IMR-90 (cell line): ENCODE measurements at regions not wholly inside any gene's neighbourhood (a gene's known extent, or its start where the extent isn't known, plus 50 kb on each side); places are given as distances from the start of the nearest gene placed in this dataset.
A peak's percentile ranks its signal among the peaks of the same experiment; 100 is the strongest.

Experiments
- ATAC-seq: fragments of 200-7000 bp; cut with Tn5 transposase; 2 replicates; pipeline ENCODE4 v1.9.1; 2020; ENCODE audit warnings: low read depth, mild to moderate bottlenecking, moderate library complexity
- BruUV-seq: library from RNA; stranded (reverse); fragments of 400-500 nt; replicated peaks from 2 replicates; lab custom pipeline; 2021; lab: Mats Ljungman, UMichigan
- CTCF ChIA-PET: fragments of 300-600 bp; formaldehyde crosslinking; extraction: SDS; loops from one replicate; lab custom pipeline; 2021; ENCODE audit warnings: antibody characterized with exemption; lab: Yijun Ruan, JAX
- POLR2A ChIA-PET: fragments of 300-600 bp; sonication (Branson Sonifier 250); formaldehyde crosslinking; loops from one replicate; lab custom pipeline; 2022; ENCODE audit warnings: antibody characterized with exemption; ENCODE audit not compliant: unreplicated experiment; lab: Charles Lee
- DNase-seq: peaks from one replicate; pipeline ENCODE4 v3.0.0; 2013
- H2AFZ ChIP-seq: replicated peaks from 2 replicates; pipeline ENCODE3; 2013; ENCODE audit warnings: low read length, mild to moderate bottlenecking; ENCODE audit not compliant: poor library complexity
- H2AK5ac ChIP-seq: 2 replicates; pipeline ENCODE4 v1.6.1; 2013; ENCODE audit warnings: low read depth, low read length, inconsistent platforms
- H2AK9ac ChIP-seq: replicated peaks from 2 replicates; pipeline ENCODE3; 2013; ENCODE audit warnings: mild to moderate bottlenecking, low read depth, low read length, moderate library complexity; ENCODE audit not compliant: poor library complexity
- H2BK120ac ChIP-seq: 2 replicates; pipeline ENCODE4 v1.6.1; 2013; ENCODE audit warnings: low read depth, low read length, inconsistent platforms
- H2BK15ac ChIP-seq: 3 replicates; pipeline ENCODE4 v1.6.1; 2013; ENCODE audit warnings: low read depth, low read length, inconsistent platforms
- H2BK20ac ChIP-seq: 2 replicates; pipeline ENCODE4 v1.6.1; 2013; ENCODE audit warnings: low read depth, mild to moderate bottlenecking, inconsistent platforms, low read length, moderate library complexity
- H2BK5ac ChIP-seq: 2 replicates; pipeline ENCODE4 v1.6.1; 2013; ENCODE audit warnings: mild to moderate bottlenecking, low read depth, low read length, inconsistent platforms; ENCODE audit not compliant: poor library complexity, severe bottlenecking
- H3K14ac ChIP-seq: replicated peaks from 2 replicates; pipeline ENCODE4 v1.6.1; 2013; ENCODE audit warnings: low read depth, low read length, inconsistent platforms
- H3K18ac ChIP-seq: 2 replicates; pipeline ENCODE4 v1.6.1; 2013; ENCODE audit warnings: low read depth, low read length, control low read depth
- H3K23ac ChIP-seq: 2 replicates; pipeline ENCODE4 v1.6.1; 2013; ENCODE audit warnings: low read depth, low read length, inconsistent platforms
- H3K27ac ChIP-seq: 2 replicates; pipeline ENCODE4 v1.5.1; 2013; ENCODE audit warnings: mild to moderate bottlenecking, control low read depth, low read length; ENCODE audit not compliant: insufficient read depth
- H3K27me3 ChIP-seq: 2 replicates; pipeline ENCODE4 v1.6.1; 2013; ENCODE audit warnings: low read length; ENCODE audit not compliant: control insufficient read depth, insufficient read depth
- H3K36me3 ChIP-seq: 2 replicates; pipeline ENCODE4 v1.6.1; 2013; ENCODE audit warnings: low read length, mixed read lengths; ENCODE audit not compliant: control insufficient read depth, insufficient read depth
- H3K4ac ChIP-seq: 2 replicates; pipeline ENCODE4 v1.6.1; 2013; ENCODE audit warnings: low read depth, low read length, inconsistent platforms
- H3K4me1 ChIP-seq: 2 replicates; pipeline ENCODE4 v1.6.1; 2013; ENCODE audit warnings: low read length, mixed read lengths; ENCODE audit not compliant: control insufficient read depth, insufficient read depth
- H3K4me2 ChIP-seq: 2 replicates; pipeline ENCODE4 v1.6.1; 2013; ENCODE audit warnings: low read depth, mild to moderate bottlenecking, control low read depth, low read length, moderate library complexity
- H3K4me3 ChIP-seq: 2 replicates; pipeline ENCODE4 v1.5.1; 2013; ENCODE audit warnings: low read depth, mild to moderate bottlenecking, control low read depth, low read length, moderate library complexity; ENCODE audit not compliant: insufficient read depth
- H3K56ac ChIP-seq: 2 replicates; pipeline ENCODE4 v1.6.1; 2013; ENCODE audit warnings: low read length, inconsistent platforms; ENCODE audit not compliant: insufficient read depth; ENCODE audit errors: extremely low read depth
- H3K79me1 ChIP-seq, 2 experiments: 2 replicates each; pipeline ENCODE4 v1.6.1; 2013; ENCODE audit warnings: low read length in 2 of 2, inconsistent platforms in 1 of 2, low read depth in 1 of 2
- H3K9ac ChIP-seq: 2 replicates; pipeline ENCODE4 v1.6.1; 2013; ENCODE audit warnings: low read depth, low read length, control low read depth
- H3K9me1 ChIP-seq: 2 replicates; pipeline ENCODE4 v1.6.1; 2013; ENCODE audit warnings: low read length, inconsistent platforms; ENCODE audit not compliant: insufficient read depth
- H3K9me3 ChIP-seq: 2 replicates; pipeline ENCODE4 v1.6.1; 2013; ENCODE audit warnings: low read length; ENCODE audit not compliant: control insufficient read depth, insufficient read depth
- H4K20me1 ChIP-seq: 2 replicates; pipeline ENCODE4 v1.6.1; 2013; ENCODE audit warnings: low read length, inconsistent platforms; ENCODE audit not compliant: insufficient read depth
- H4K5ac ChIP-seq: 2 replicates; pipeline ENCODE4 v1.6.1; 2013; ENCODE audit warnings: mild to moderate bottlenecking, low read depth, low read length, control low read depth
- H4K8ac ChIP-seq, 2 experiments: 2 replicates each; pipeline ENCODE4 v1.6.1; 2013; ENCODE audit warnings: low read depth in 2 of 2, low read length in 2 of 2, control low read depth in 1 of 2, inconsistent platforms in 1 of 2
- H4K91ac ChIP-seq: 2 replicates; pipeline ENCODE4 v1.6.1; 2013; ENCODE audit warnings: low read depth, low read length, inconsistent platforms; ENCODE audit not compliant: insufficient read depth
- BHLHE40 ChIP-seq: fragments of 150-350 bp; IDR thresholded peaks from 2 replicates; pipeline ENCODE4 v1.6.1; 2016; ENCODE audit warnings: mild to moderate bottlenecking, low read depth, low read length
- CHD1 ChIP-seq: IDR thresholded peaks from 2 replicates; pipeline ENCODE4 v1.6.1; 2012; ENCODE audit warnings: low read depth, low read length, improper control_type of control experiment
- FOS ChIP-seq: fragments of 150-350 bp; IDR thresholded peaks from 2 replicates; pipeline ENCODE4 v1.6.1; 2016; ENCODE audit warnings: low read depth, low read length
- POLR2A ChIP-seq: IDR thresholded peaks from 2 replicates; pipeline ENCODE4 v1.6.1; 2012; ENCODE audit warnings: mild to moderate bottlenecking, low read depth, low read length
- RAD21 ChIP-seq: IDR thresholded peaks from 2 replicates; pipeline ENCODE4 v1.6.1; 2012; ENCODE audit warnings: low read length, improper control_type of control experiment
- RCOR1 ChIP-seq: IDR thresholded peaks from 2 replicates; pipeline ENCODE4 v1.6.1; 2012; ENCODE audit warnings: mild to moderate bottlenecking, low read length, improper control_type of control experiment; ENCODE audit not compliant: insufficient replicate concordance
- SMC3 ChIP-seq: fragments of 150-350 bp; IDR thresholded peaks from 2 replicates; pipeline ENCODE4 v1.6.1; 2016; ENCODE audit warnings: low read depth, mild to moderate bottlenecking, antibody characterized with exemption, low read length, moderate library complexity
- WGBS, 2 experiments: methylation state at CpG; one replicate each; pipeline versions ENCODE4 v1.1.5 to v1.1.7; 2013; ENCODE audit warnings: missing lambda C conversion rate in 2 of 2; ENCODE audit not compliant: insufficient read length in 1 of 2; ENCODE audit errors: extremely low coverage in 2 of 2; 5-methylcytosine and 5-hydroxymethylcytosine counted together
- dilution Hi-C: fragments of 300-500 bp; cut with HindIII; formaldehyde crosslinking; loops from one replicate; pipeline ENCODE4 v1.14.3; 2018; ENCODE audit warnings: low sequenced_read_pairs; ENCODE audit not compliant: unreplicated experiment
- in situ Hi-C: fragments of 300-500 bp; cut with MboI; formaldehyde crosslinking; loops from 3 replicates; pipeline ENCODE4 v1.14.3; 2019; ENCODE audit warnings: low sequenced_read_pairs, inconsistent platforms, mixed read lengths
- intact Hi-C: fragments of 100-400 bp; cut with micrococcal nuclease; formaldehyde crosslinking; loops from 2 replicates; pipeline ENCODE4 v1.10.0; 2022
- TF ChIP-seq, protein P1 (sequence below): fragments of 150-350 bp; IDR thresholded peaks from 2 replicates; pipeline ENCODE4 v1.6.1; 2016; ENCODE audit warnings: low read depth, mild to moderate bottlenecking, low read length, moderate library complexity, borderline replicate concordance

DNA sequence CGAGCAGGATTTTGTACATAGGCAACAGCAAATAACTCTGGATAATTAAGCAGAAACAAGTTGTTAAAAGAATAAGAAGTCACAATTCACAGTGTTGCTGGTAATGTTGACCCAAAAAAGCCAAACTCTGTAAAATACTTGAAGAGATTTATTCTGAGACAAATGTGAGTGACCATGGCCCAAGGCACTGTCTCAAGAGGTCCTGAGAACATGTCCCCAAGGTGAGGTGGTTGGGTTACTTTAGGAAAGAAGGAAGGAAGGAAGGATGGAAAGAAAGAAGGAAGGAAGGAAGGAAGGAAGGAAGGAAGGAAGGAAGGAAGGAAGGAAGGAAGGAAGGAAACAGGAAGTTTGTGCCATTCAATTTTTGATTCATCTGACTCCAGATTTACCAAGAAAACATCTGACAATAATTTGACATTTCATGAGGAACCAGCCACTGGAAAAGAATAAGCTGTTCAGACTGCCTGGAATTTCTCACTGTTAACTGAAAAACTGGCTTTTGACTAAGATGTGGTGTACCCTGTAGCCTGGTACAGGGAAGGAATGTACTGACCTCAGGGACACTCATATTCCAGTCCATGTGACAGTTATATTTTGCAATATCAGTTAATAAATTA is 295.9 kb upstream of the TNC start:
- intact Hi-C loops (no loop called here), dilution Hi-C loops (no loop called here), in situ Hi-C loops (no loop called here)
- Histone ChIP-seq H3K4me1 (peaks cover 10% of the 10 kb centered on the region), H4K5ac (peak overlapping the region; percentile 67), H2BK15ac (0 out of 3 replicates have a peak overlapping the region, but pooled peaks have one; percentile 14), H4K91ac (no peak overlapping the region), H3K36me3 (no peaks in the 10 kb centered on the region), H2AFZ (no peak overlapping the region), H3K4me3 (no peak overlapping the region), H4K8ac (no peak overlapping the region), H3K9me1 (0 out of 2 replicates have a peak, but pooled peaks cover 4% of the 10 kb centered on the region), H3K14ac (no peak overlapping the region), H2BK20ac (no peak overlapping the region; the same call in 1 of the 2 replicates), H3K4ac (no peak overlapping the region; the same call in 1 of the 2 replicates), H2AK9ac (no peak overlapping the region), H3K56ac (no peak overlapping the region), H3K79me1 (no peaks in the 10 kb centered on the region), H2AK5ac (peak overlapping the region; percentile 58; the same call in 1 of the 2 replicates), H3K9ac (no peak overlapping the region), H2BK5ac (no peak overlapping the region), H3K9me3 (no peaks in the 10 kb centered on the region; the same call in 1 of the 2 replicates), H3K27ac (no peak overlapping the region), H3K18ac (peak overlapping the region; percentile 73; the same call in 1 of the 2 replicates), H3K23ac (no peak overlapping the region), H4K20me1 (no peaks in the 10 kb centered on the region), H2BK120ac (peak overlapping the region; percentile 24; the same call in 1 of the 2 replicates), H3K4me2 (no peak overlapping the region), H3K27me3 (no peaks in the 10 kb centered on the region)
- BruUV-seq = no TSS peak
- no peak for ATAC-seq
- TF ChIP-seq FOS (no peak), BHLHE40 (no peak), SMC3 (no peak), RAD21 (no peak), CHD1 (no peak), RCOR1 (no peak), POLR2A (no peak)
- TF ChIP-seq, protein P1, sequence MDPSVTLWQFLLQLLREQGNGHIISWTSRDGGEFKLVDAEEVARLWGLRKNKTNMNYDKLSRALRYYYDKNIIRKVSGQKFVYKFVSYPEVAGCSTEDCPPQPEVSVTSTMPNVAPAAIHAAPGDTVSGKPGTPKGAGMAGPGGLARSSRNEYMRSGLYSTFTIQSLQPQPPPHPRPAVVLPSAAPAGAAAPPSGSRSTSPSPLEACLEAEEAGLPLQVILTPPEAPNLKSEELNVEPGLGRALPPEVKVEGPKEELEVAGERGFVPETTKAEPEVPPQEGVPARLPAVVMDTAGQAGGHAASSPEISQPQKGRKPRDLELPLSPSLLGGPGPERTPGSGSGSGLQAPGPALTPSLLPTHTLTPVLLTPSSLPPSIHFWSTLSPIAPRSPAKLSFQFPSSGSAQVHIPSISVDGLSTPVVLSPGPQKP = no peak
- WGBS, 2 experiments = no CpG with 5 or more reads among the region's 1 CpG
- no peak for DNase-seq
- CTCF ChIA-PET = no interaction called here
- POLR2A ChIA-PET = no interaction called here
